ENCODE measurements at regions not wholly inside any gene's neighbourhood (a gene's known extent, or its start where the extent isn't known, plus 50 kb on each side); places are given as distances from the start of the nearest gene placed in this dataset.

DNA sequence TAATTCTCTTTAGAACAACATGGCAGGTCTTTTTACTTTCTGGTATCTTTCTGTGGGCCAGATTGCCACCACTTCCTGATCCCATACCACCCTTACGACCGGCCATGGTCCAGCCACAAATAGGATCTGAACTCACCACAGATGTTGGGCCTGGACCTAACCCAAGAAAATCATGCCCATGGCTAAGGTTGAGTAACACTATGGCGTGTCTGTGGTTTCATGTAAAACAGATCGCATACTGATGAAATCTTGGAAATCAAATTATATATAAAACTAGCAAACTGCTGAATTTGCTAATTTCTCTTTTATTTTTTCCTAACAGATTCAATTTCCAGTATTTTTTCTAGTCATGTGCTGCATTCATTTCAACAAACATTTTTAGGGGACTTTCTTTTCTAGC lies 77.2 kb downstream of the CH25H start:
- TF ChIP-seq, protein P1, sequence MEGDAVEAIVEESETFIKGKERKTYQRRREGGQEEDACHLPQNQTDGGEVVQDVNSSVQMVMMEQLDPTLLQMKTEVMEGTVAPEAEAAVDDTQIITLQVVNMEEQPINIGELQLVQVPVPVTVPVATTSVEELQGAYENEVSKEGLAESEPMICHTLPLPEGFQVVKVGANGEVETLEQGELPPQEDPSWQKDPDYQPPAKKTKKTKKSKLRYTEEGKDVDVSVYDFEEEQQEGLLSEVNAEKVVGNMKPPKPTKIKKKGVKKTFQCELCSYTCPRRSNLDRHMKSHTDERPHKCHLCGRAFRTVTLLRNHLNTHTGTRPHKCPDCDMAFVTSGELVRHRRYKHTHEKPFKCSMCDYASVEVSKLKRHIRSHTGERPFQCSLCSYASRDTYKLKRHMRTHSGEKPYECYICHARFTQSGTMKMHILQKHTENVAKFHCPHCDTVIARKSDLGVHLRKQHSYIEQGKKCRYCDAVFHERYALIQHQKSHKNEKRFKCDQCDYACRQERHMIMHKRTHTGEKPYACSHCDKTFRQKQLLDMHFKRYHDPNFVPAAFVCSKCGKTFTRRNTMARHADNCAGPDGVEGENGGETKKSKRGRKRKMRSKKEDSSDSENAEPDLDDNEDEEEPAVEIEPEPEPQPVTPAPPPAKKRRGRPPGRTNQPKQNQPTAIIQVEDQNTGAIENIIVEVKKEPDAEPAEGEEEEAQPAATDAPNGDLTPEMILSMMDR (IDR thresholded peaks at IDR 0.05): no peak
- no peak for TF ChIP-seq POLR2A (IDR thresholded peaks at IDR 0.05)

All from uterus (tissue), 2 donors.